Esophagus muscularis mucosa (tissue), 4 donors: ENCODE measurements at regions not wholly inside any gene's neighbourhood (a gene's known extent, or its start where the extent isn't known, plus 50 kb on each side); places are given as distances from the start of the nearest gene placed in this dataset.
"Not testable (repeated sequence)": the region's sequence is repeated elsewhere in the genome, so short reads cannot be mapped to it uniquely, and the experiment has no call there.

Source experiments
- DNase-seq: peaks from one replicate; pipeline ENCODE4 v3.0.0-alpha.2; 2017; ENCODE audit errors: extremely low spot score
- H3K27ac ChIP-seq, 4 donors: fragments of 200-600 bp; sonication (generic); replicated peaks in 1 of 4; 1 replicate in 3 of 4; 2 replicates in 1 of 4; pipeline ENCODE4 v1.5.1; 2016 to 2019; ENCODE audit warnings: mild to moderate bottlenecking in 1 of 4
- H3K27me3 ChIP-seq, 4 donors: fragments of 200-600 bp; sonication (generic); one replicate each; pipeline versions ENCODE4 v1.5.1 to v1.6.0; 2016 to 2019
- H3K36me3 ChIP-seq, 4 donors: fragments of 200-600 bp; sonication (generic); one replicate each; pipeline ENCODE4 v1.5.1; 2016 to 2019
- H3K4me1 ChIP-seq, 4 donors: fragments of 200-600 bp; sonication (generic); one replicate each; pipeline ENCODE4 v1.5.1; 2016 to 2019
- H3K4me3 ChIP-seq, 4 donors: fragments of 200-600 bp; sonication (generic); 1 replicate in 2 of 4; 2 replicates in 2 of 4; pipeline ENCODE4 v1.5.1; 2016 to 2019; ENCODE audit warnings: mild to moderate bottlenecking in 4 of 4, moderate library complexity in 1 of 4
- H3K9me3 ChIP-seq, 4 donors: fragments of 200-600 bp; sonication (generic); 1 replicate in 3 of 4; 2 replicates in 1 of 4; pipeline ENCODE4 v1.5.1; 2016 to 2019
- EP300 ChIP-seq: sonication (generic); formaldehyde crosslinking; IDR thresholded peaks from one replicate; pipeline ENCODE4 v1.6.1; 2017; ENCODE audit warnings: antibody characterized with exemption
- POLR2A ChIP-seq: fragments of 450-650 bp; IDR thresholded peaks from one replicate; pipeline ENCODE4 v1.6.1; 2017; ENCODE audit warnings: antibody characterized with exemption, moderate library complexity, mild to moderate bottlenecking, low read depth
- POLR2AphosphoS5 ChIP-seq, 2 donors: sonication (generic); formaldehyde crosslinking; IDR thresholded peaks; one replicate each; pipeline ENCODE4 v1.6.1; 2017; ENCODE audit warnings: antibody characterized with exemption in 2 of 2
- WGBS: methylation state at CpG from one replicate; pipeline ENCODE4 v1.1.5; 2018; 5-methylcytosine and 5-hydroxymethylcytosine counted together
- intact Hi-C: fragments of 100-400 bp; cut with DNase I; formaldehyde crosslinking; loops from one replicate; pipeline ENCODE4 v1.15.1; 2023
- TF ChIP-seq, protein P1 (sequence below), 3 experiments: fragments of 200-600 bp in 2 of 3; fragments of 450-650 bp in 1 of 3; sonication (generic) in 2 of 3; IDR thresholded peaks; one replicate each; pipeline ENCODE4 v1.5.1; 2017 to 2019; ENCODE audit warnings: antibody characterized with exemption in 3 of 3, mild to moderate bottlenecking in 2 of 3, moderate library complexity in 1 of 3

- Histone ChIP-seq H3K27ac (no peak overlapping the region), H3K4me3 (no peak overlapping the region), H3K36me3 (no peaks in the 10 kb centered on the region), H3K27me3 (no peaks in the 10 kb centered on the region), H3K4me1 (no peaks in the 10 kb centered on the region), H3K9me3 (peaks cover 0 to 25% (median 12%) of the 10 kb centered on the region in 4 donors)
- no peak for TF ChIP-seq POLR2AphosphoS5 (IDR thresholded peaks at IDR 0.05)
- TF ChIP-seq EP300 = no peak
- TF ChIP-seq, protein P1, sequence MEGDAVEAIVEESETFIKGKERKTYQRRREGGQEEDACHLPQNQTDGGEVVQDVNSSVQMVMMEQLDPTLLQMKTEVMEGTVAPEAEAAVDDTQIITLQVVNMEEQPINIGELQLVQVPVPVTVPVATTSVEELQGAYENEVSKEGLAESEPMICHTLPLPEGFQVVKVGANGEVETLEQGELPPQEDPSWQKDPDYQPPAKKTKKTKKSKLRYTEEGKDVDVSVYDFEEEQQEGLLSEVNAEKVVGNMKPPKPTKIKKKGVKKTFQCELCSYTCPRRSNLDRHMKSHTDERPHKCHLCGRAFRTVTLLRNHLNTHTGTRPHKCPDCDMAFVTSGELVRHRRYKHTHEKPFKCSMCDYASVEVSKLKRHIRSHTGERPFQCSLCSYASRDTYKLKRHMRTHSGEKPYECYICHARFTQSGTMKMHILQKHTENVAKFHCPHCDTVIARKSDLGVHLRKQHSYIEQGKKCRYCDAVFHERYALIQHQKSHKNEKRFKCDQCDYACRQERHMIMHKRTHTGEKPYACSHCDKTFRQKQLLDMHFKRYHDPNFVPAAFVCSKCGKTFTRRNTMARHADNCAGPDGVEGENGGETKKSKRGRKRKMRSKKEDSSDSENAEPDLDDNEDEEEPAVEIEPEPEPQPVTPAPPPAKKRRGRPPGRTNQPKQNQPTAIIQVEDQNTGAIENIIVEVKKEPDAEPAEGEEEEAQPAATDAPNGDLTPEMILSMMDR (IDR thresholded peaks at IDR 0.05) = no peak
- TF ChIP-seq POLR2A = no peak
- intact Hi-C loops = no loop called here
- WGBS = 59% methylated on average over 11 of the region's 11 CpGs
- peak; percentile 93 for DNase-seq
Measured at GRCh38 chr2:89837962-89838625, 1146.6 kb downstream of the RPIA start.

DNA sequence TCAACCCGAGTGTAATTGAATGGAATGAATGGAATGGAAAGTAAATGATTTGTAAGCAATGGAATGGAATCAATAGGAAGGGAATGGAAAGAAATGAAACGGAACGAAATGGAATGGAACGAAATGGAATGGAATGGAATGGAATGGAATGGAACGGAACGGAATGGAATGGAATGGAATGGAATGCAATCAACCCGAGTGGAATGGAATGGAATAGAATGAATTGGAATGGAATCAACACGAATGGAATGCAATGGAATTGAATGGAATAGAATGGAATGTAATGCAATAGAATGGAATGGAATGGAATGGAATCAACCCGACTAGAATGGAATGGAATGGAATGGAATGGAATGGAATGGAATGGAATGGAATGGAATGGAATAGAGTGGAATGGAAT, 1148.7 kb downstream of the RPIA start:
- H3K27me3 ChIP-seq, H3K36me3 ChIP-seq, H3K4me3 ChIP-seq, H3K4me1 ChIP-seq, H3K27ac ChIP-seq, intact Hi-C loops: not testable (repeated sequence)
- DNase-seq = peak; percentile 88
- H3K9me3 ChIP-seq = peaks cover 0 to 17% (median 12%) of the 10 kb centered on the region in 4 donors
- 67% methylated on average over 9 of the region's 9 CpGs for WGBS

DNA sequence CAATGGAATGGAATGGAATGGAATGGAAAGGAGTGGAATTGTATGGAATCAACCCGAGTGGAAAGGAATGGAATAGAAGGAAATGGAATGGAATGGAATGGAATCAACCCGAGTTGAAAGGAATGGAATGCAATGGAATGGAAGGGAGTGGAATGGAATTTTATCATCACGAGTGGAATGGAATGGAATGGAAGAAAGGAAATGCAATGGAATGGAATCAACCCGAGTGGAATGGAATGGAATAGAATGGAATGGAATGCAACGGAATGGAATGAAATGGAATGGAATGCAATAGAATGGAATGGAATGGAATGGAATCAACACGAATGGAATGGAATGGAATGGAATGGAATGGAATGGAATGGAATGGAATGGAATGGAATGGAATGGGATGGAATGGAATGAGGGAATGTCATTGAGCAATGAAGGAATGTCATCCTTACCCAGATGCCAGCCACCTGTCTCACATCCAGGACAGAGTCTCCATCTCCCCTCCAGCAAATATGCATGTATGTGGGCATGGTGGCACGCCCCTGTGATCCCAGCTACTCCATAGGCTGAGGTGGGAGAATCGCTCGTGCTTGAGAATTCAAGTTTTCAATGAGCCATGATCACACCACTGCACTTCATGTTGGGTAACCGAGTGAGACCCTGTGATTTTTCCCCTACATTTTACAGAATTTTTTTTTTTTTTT, 1149.5 kb downstream of the RPIA start:
- DNase-seq = peak; percentile 85
- H3K36me3 ChIP-seq, intact Hi-C loops, H3K27ac ChIP-seq, H3K4me3 ChIP-seq, H3K27me3 ChIP-seq, H3K4me1 ChIP-seq: not testable (repeated sequence)
- peaks cover 0 to 12% (median 10%) of the 10 kb centered on the region in 4 donors for H3K9me3 ChIP-seq
- 53% methylated on average over 10 of the region's 10 CpGs for WGBS

- WGBS = 43% methylated on average over 3 of the region's 3 CpGs
- peaks cover 0 to 12% (median 6%) of the 10 kb centered on the region in 4 donors for H3K9me3 ChIP-seq
- no peaks in the 10 kb centered on the region for H3K36me3 ChIP-seq
- H3K4me3 ChIP-seq = no peak overlapping the region
- peaks cover 0 to 6% (median 0%) of the 10 kb centered on the region in 4 donors for H3K27me3 ChIP-seq
- intact Hi-C loops = no loop called here
- peak; percentile 86 for DNase-seq
- no peak overlapping the region for H3K27ac ChIP-seq
- H3K4me1 ChIP-seq = no peaks in the 10 kb centered on the region
- no peak for TF ChIP-seq POLR2A
- TF ChIP-seq, protein P1 (IDR thresholded peaks at IDR 0.05) = no peak
- no peak for TF ChIP-seq POLR2AphosphoS5 (IDR thresholded peaks at IDR 0.05)
- TF ChIP-seq EP300 = no peak
Measured at GRCh38 chr2:89841476-89841840, 1150.0 kb downstream of the RPIA start.

DNA sequence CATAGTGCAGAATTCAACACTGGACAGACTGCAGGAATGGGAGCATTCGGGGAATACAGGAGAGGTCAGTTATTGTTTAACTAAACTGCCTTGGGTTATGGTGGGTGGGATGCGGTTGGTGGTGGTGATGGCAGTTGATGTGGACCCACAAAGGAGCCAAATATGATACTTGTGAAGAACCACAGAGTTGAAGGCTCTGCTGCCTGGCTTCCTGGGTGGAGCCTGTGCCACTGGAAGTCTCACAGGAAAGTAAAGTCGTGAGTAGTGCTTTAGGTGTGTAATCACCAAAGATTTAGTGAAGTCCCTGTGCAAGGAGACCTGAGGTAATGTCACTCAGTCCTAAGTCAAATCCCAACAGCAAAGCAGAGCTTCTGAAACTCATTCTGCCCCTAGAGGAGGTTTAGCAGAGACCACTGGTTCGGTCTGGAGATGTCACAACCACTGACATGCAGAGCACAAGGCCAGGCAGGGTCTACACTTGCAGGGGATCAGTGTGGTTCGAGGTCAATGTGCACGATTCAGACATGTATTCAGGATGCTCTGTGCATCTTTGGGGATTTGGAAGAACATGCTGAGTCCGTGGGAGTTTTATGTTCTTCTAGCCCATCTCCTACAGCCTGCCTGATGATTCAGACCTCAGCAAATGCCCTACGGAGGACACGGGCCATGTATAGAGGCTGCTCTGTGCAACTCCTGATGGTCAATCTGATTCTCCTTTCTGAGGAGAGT, 1150.9 kb downstream of the RPIA start:
- WGBS = 56% methylated on average over 9 of the region's 9 CpGs
- DNase-seq = peak; percentile 93
- no peak overlapping the region for H3K4me3 ChIP-seq
- H3K27me3 ChIP-seq = peaks cover 0 to 6% (median 0%) of the 10 kb centered on the region in 4 donors
- no peak for TF ChIP-seq EP300
- no peak for TF ChIP-seq POLR2A
- TF ChIP-seq POLR2AphosphoS5 (IDR thresholded peaks at IDR 0.05) = no peak
- TF ChIP-seq, protein P1 (IDR thresholded peaks at IDR 0.05) = no peak
- no peaks in the 10 kb centered on the region for H3K36me3 ChIP-seq
- H3K4me1 ChIP-seq = no peaks in the 10 kb centered on the region
- intact Hi-C loops = no loop called here
- H3K9me3 ChIP-seq = peaks cover 0 to 12% (median 4%) of the 10 kb centered on the region in 4 donors
- H3K27ac ChIP-seq = no peak overlapping the region
